Mesenchymal stem cell (in vitro differentiated cells and primary cell): ENCODE measurements at regions not wholly inside any gene's neighbourhood (a gene's known extent, or its start where the extent isn't known, plus 50 kb on each side); places are given as distances from the start of the nearest gene placed in this dataset.

ENCODE experiments used
- DNase-seq: peaks from one replicate; pipeline ENCODE4 v3.0.0-alpha.2; 2013
- H2AFZ ChIP-seq: one replicate; pipeline ENCODE4 v1.6.1; 2013; ENCODE audit warnings: low read depth, mild to moderate bottlenecking, control low read depth, inconsistent platforms, low read length, moderate library complexity
- H2AK5ac ChIP-seq: 2 replicates; pipeline ENCODE4 v1.6.1; 2013; ENCODE audit warnings: low read length, moderate library complexity, mild to moderate bottlenecking, inconsistent platforms; ENCODE audit not compliant: severe bottlenecking
- H2BK120ac ChIP-seq: one replicate; pipeline ENCODE4 v1.6.1; 2013; ENCODE audit warnings: low read depth, mild to moderate bottlenecking, inconsistent platforms, low read length, moderate library complexity
- H2BK12ac ChIP-seq, 2 experiments: one replicate each; pipeline ENCODE4 v1.6.1; 2013; ENCODE audit warnings: inconsistent platforms in 2 of 2, low read length in 2 of 2, mild to moderate bottlenecking in 2 of 2, moderate library complexity in 2 of 2, control low read depth in 1 of 2
- H2BK15ac ChIP-seq: one replicate; pipeline ENCODE4 v1.6.1; 2013; ENCODE audit warnings: mild to moderate bottlenecking, low read depth, inconsistent platforms; ENCODE audit not compliant: poor library complexity, severe bottlenecking
- H2BK5ac ChIP-seq: 2 replicates; pipeline ENCODE4 v1.6.1; 2013; ENCODE audit warnings: low read depth, mild to moderate bottlenecking, low read length, control low read depth, inconsistent platforms; ENCODE audit not compliant: poor library complexity, severe bottlenecking
- H3K14ac ChIP-seq, 2 experiments: one replicate each; pipeline ENCODE4 v1.6.1; 2013; ENCODE audit warnings: inconsistent platforms in 2 of 2, low read length in 2 of 2, control low read depth in 1 of 2, mild to moderate bottlenecking in 1 of 2, moderate library complexity in 1 of 2
- H3K18ac ChIP-seq, 2 experiments: one replicate each; pipeline ENCODE4 v1.6.1; 2013; ENCODE audit warnings: inconsistent platforms in 2 of 2, low read length in 2 of 2, control low read depth in 1 of 2, low read depth in 1 of 2, mild to moderate bottlenecking in 1 of 2
- H3K23ac ChIP-seq, 2 experiments: one replicate each; pipeline ENCODE4 v1.6.1; 2013; ENCODE audit warnings: inconsistent platforms in 2 of 2, low read length in 2 of 2, mild to moderate bottlenecking in 2 of 2, moderate library complexity in 2 of 2, control low read depth in 1 of 2
- H3K27ac ChIP-seq: 2 replicates; pipeline ENCODE4 v1.5.1; 2013; ENCODE audit warnings: mild to moderate bottlenecking, moderate library complexity, low read length, control low read depth, inconsistent platforms; ENCODE audit not compliant: poor library complexity, severe bottlenecking
- H3K27me3 ChIP-seq, 2 experiments: 2 replicates each; pipeline versions ENCODE4 v1.6.1 to v1.7.0; 2013; ENCODE audit warnings: low read length in 2 of 2, mild to moderate bottlenecking in 2 of 2, moderate library complexity in 2 of 2, control low read depth in 1 of 2, inconsistent platforms in 1 of 2; ENCODE audit not compliant: control insufficient read depth in 1 of 2, insufficient read depth in 1 of 2
- H3K36me3 ChIP-seq, 2 experiments: 2 replicates each; pipeline versions ENCODE4 v1.6.1 to v1.7.0; 2013; ENCODE audit warnings: low read length in 2 of 2, control low read depth in 1 of 2, inconsistent platforms in 1 of 2, low read depth in 1 of 2, mild to moderate bottlenecking in 1 of 2; ENCODE audit not compliant: insufficient read depth in 2 of 2, control insufficient read depth in 1 of 2
- H3K4ac ChIP-seq, 2 experiments: one replicate each; pipeline ENCODE4 v1.6.1; 2013; ENCODE audit warnings: inconsistent platforms in 2 of 2, low read length in 2 of 2, mild to moderate bottlenecking in 2 of 2, moderate library complexity in 2 of 2, control low read depth in 1 of 2, low read depth in 1 of 2
- H3K4me1 ChIP-seq: 2 replicates; pipeline ENCODE4 v1.6.1; 2013; ENCODE audit warnings: low read depth, low read length, control low read depth; ENCODE audit not compliant: control insufficient read depth, insufficient read depth
- H3K4me2 ChIP-seq: 2 replicates; pipeline ENCODE4 v1.6.1; 2013; ENCODE audit warnings: low read length, mild to moderate bottlenecking, inconsistent platforms; ENCODE audit not compliant: poor library complexity, severe bottlenecking
- H3K4me3 ChIP-seq, 2 experiments: 2 replicates each; pipeline versions ENCODE4 v1.5.1 to v1.7.0; 2013; ENCODE audit warnings: low read length in 2 of 2, mild to moderate bottlenecking in 2 of 2, control low read depth in 1 of 2, low read depth in 1 of 2; ENCODE audit not compliant: insufficient read depth in 1 of 2
- H3K79me1 ChIP-seq: replicated peaks from 2 replicates; pipeline ENCODE4 v1.6.1; 2013; ENCODE audit warnings: mild to moderate bottlenecking, control low read depth, low read length, inconsistent platforms; ENCODE audit not compliant: poor library complexity, severe bottlenecking
- H3K9ac ChIP-seq: 2 replicates; pipeline ENCODE4 v1.7.0; 2013; ENCODE audit warnings: mild to moderate bottlenecking, low read length, moderate library complexity
- H3K9me3 ChIP-seq: 2 replicates; pipeline ENCODE4 v1.7.0; 2013; ENCODE audit warnings: mild to moderate bottlenecking, low read length; ENCODE audit not compliant: control insufficient read depth
- H4K8ac ChIP-seq: one replicate; pipeline ENCODE4 v1.6.1; 2013; ENCODE audit warnings: inconsistent platforms, mild to moderate bottlenecking, low read length, moderate library complexity
- H4K91ac ChIP-seq: one replicate; pipeline ENCODE4 v1.6.1; 2013; ENCODE audit warnings: mild to moderate bottlenecking, low read length, inconsistent platforms
- WGBS: methylation state at CpG from one replicate; pipeline ENCODE4 v1.1.7; 2013; ENCODE audit warnings: mixed read lengths; 5-methylcytosine and 5-hydroxymethylcytosine counted together

DNA sequence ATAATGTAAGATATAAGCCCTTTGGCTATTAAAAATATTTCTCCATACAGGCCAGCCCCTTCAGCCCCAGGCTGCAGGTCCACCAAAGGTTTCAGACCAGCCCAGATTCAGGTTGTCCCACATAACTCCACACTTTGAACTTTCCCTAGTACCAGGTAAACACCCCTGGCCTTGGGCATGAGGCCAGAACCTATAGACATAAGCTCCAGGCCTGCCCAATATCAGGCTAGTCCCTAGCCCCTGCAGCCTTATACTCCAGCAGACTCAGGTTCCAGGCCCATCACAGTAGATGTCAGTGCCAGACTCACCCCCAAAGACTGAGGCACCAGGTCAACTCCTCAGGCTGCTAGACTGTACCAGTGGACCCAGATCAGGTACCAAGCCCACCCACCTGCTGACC lies 178.5 kb upstream of the DAAM1 start:
- H2BK120ac ChIP-seq = no peak overlapping the region
- peak overlapping the region in 1 of 2 experiments; percentile 59 for H2BK12ac ChIP-seq
- H3K4me3 ChIP-seq = no peak overlapping the region
- H3K79me1 ChIP-seq = no peaks in the 10 kb centered on the region
- H3K4me2 ChIP-seq = no peak overlapping the region
- peak overlapping the region; percentile 64 for H4K91ac ChIP-seq
- no peaks in the 10 kb centered on the region for H3K36me3 ChIP-seq
- H2AK5ac ChIP-seq = no peak overlapping the region
- no peak overlapping the region for H3K9ac ChIP-seq
- H3K23ac ChIP-seq = no peak overlapping the region
- no peak overlapping the region for H2BK15ac ChIP-seq
- H3K9me3 ChIP-seq = peaks cover 17% of the 10 kb centered on the region
- H3K4me1 ChIP-seq = no peaks in the 10 kb centered on the region
- H2AFZ ChIP-seq = no peak overlapping the region
- no peak overlapping the region for H3K18ac ChIP-seq
- no peak overlapping the region for H3K27ac ChIP-seq
- H3K4ac ChIP-seq = no peak overlapping the region
- H3K27me3 ChIP-seq = no peaks in the 10 kb centered on the region
- no peak overlapping the region for H3K14ac ChIP-seq
- H2BK5ac ChIP-seq = no peak overlapping the region
- H4K8ac ChIP-seq = no peak overlapping the region
- no peak for DNase-seq

- Histone ChIP-seq H3K27me3 (no peaks in the 10 kb centered on the region), H2BK15ac (no peak overlapping the region), H3K23ac (no peak overlapping the region), H3K4me3 (no peak overlapping the region), H3K9ac (no peak overlapping the region), H3K18ac (peak overlapping the region in 1 of 2 experiments; percentile 64), H3K14ac (no peak overlapping the region), H2AFZ (no peak overlapping the region), H3K4me2 (no peak overlapping the region), H2BK120ac (no peak overlapping the region), H3K9me3 (peaks cover 17% of the 10 kb centered on the region), H2BK12ac (peak overlapping the region in 1 of 2 experiments; percentile 73), H3K27ac (no peak overlapping the region), H3K79me1 (no peaks in the 10 kb centered on the region), H3K4ac (no peak overlapping the region), H4K91ac (no peak overlapping the region), H3K36me3 (no peaks in the 10 kb centered on the region), H2AK5ac (no peak overlapping the region), H4K8ac (no peak overlapping the region), H2BK5ac (no peak overlapping the region), H3K4me1 (no peaks in the 10 kb centered on the region)
- WGBS = 32% methylated on average over 7 of the region's 7 CpGs
- peak; percentile 78 for DNase-seq
Observed at GRCh38 chr14:59013672-59014298, 174.7 kb upstream of the DAAM1 start.

DNA sequence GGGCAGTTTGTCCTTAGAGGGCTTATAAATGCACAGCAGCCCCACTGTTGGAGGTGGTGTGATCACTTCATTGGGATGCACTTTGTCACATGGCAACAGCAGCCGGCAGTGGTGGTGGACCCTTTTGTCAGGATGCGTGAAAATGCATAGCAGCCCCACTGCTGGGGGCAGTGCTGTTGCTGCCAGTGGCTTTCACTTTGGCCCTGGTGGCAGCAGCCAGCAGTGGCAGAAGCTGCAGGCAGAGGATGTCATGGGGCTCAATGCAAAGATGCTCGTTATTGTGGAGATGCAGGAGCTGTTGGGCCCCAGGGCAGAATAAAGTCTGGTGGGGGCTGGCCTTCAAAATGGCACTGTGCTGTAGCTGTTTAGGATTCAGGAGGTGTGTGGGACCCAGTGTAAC lies 173.0 kb upstream of the DAAM1 start:
- no peak overlapping the region for H3K27ac ChIP-seq
- peak overlapping the region; percentile 78 for H4K91ac ChIP-seq
- H3K4me1 ChIP-seq = no peaks in the 10 kb centered on the region
- no peaks in the 10 kb centered on the region for H3K27me3 ChIP-seq
- no peak overlapping the region for H2BK120ac ChIP-seq
- peak overlapping the region in 1 of 2 experiments; percentile 80 for H2BK12ac ChIP-seq
- no peak overlapping the region for H2AFZ ChIP-seq
- H3K79me1 ChIP-seq = no peaks in the 10 kb centered on the region
- no peak overlapping the region for H2BK15ac ChIP-seq
- DNase-seq = no peak
- H3K18ac ChIP-seq = peak overlapping the region in 1 of 2 experiments; percentile 1
- H3K9me3 ChIP-seq = peaks cover 17% of the 10 kb centered on the region
- no peak overlapping the region for H3K4me2 ChIP-seq
- no peak overlapping the region for H3K4me3 ChIP-seq
- no peak overlapping the region for H4K8ac ChIP-seq
- H2BK5ac ChIP-seq = no peak overlapping the region
- no peak overlapping the region for H3K23ac ChIP-seq
- H3K14ac ChIP-seq = peak overlapping the region in 1 of 2 experiments; percentile 4
- no peak overlapping the region for H2AK5ac ChIP-seq
- H3K4ac ChIP-seq = peak overlapping the region in 1 of 2 experiments; percentile 46
- H3K36me3 ChIP-seq = no peaks in the 10 kb centered on the region
- 89% methylated on average over 3 of the region's 3 CpGs for WGBS
- H3K9ac ChIP-seq = no peak overlapping the region

- H2BK120ac ChIP-seq = no peak overlapping the region
Observed at GRCh38 chr14:59017285-59017965, 171.0 kb upstream of the DAAM1 start.

More at GRCh38 chr14:59017285-59017965, 171.0 kb upstream of the DAAM1 start:
- no peak overlapping the region for H2BK12ac ChIP-seq
- H3K14ac ChIP-seq = no peak overlapping the region
- DNase-seq = no peak
- no peak overlapping the region for H2BK15ac ChIP-seq
- H3K27ac ChIP-seq = no peak overlapping the region
- H3K36me3 ChIP-seq = no peaks in the 10 kb centered on the region
- H3K23ac ChIP-seq = no peak overlapping the region
- no peak overlapping the region for H3K4ac ChIP-seq
- H2AFZ ChIP-seq = no peak overlapping the region
- H4K91ac ChIP-seq = no peak overlapping the region
- H3K4me2 ChIP-seq = no peak overlapping the region
- H3K4me1 ChIP-seq = no peaks in the 10 kb centered on the region
- no peak overlapping the region for H3K4me3 ChIP-seq
- H3K27me3 ChIP-seq = no peaks in the 10 kb centered on the region
- no peak overlapping the region for H3K9ac ChIP-seq
- no peak overlapping the region for H4K8ac ChIP-seq
- peaks cover 12% of the 10 kb centered on the region for H3K9me3 ChIP-seq
- no peaks in the 10 kb centered on the region for H3K79me1 ChIP-seq
- no peak overlapping the region for H2BK5ac ChIP-seq
- 84% methylated on average over 2 of the region's 5 CpGs for WGBS
- H2AK5ac ChIP-seq = no peak overlapping the region
- no peak overlapping the region for H3K18ac ChIP-seq
